GM12891 (cell line): ENCODE measurements at regions not wholly inside any gene's neighbourhood (a gene's known extent, or its start where the extent isn't known, plus 50 kb on each side); places are given as distances from the start of the nearest gene placed in this dataset.

Experiments used
- DNase-seq: peaks from one replicate; pipeline ENCODE4 v3.0.0; 2011; ENCODE audit warnings: low spot score; ENCODE audit not compliant: insufficient read length
- FAIRE-seq: peaks from 2 replicates; lab custom pipeline; 2011; peaks lifted over from hg19 to GRCh38; lab: Jason Lieb, UNC
- PAX5 ChIP-seq: IDR thresholded peaks from 2 replicates; pipeline ENCODE4 v1.6.1; 2011; ENCODE audit warnings: low read length, moderate library complexity, mild to moderate bottlenecking; ENCODE audit not compliant: insufficient read depth, severe bottlenecking
- POLR2A ChIP-seq: IDR thresholded peaks from 2 replicates; pipeline ENCODE4 v1.6.1; 2011; ENCODE audit warnings: low read depth, low read length, control low read depth
- POLR2AphosphoS5 ChIP-seq: IDR thresholded peaks from 2 replicates; pipeline ENCODE4 v1.6.1; 2011; ENCODE audit warnings: low read depth, low read length, control low read depth
- POU2F2 ChIP-seq: IDR thresholded peaks from 2 replicates; pipeline ENCODE4 v1.6.1; 2011; ENCODE audit warnings: low read depth, mild to moderate bottlenecking, control low read depth, low read length, moderate library complexity
- SPI1 ChIP-seq: IDR thresholded peaks from 2 replicates; pipeline ENCODE4 v1.6.1; 2011; ENCODE audit warnings: low read depth, low read length, control low read depth
- TAF1 ChIP-seq: IDR thresholded peaks from 2 replicates; pipeline ENCODE4 v1.6.1; 2011; ENCODE audit warnings: low read depth, low read length, control low read depth

GRCh38 chr11:25862159-25862558, 469.8 kb upstream of the ANO3 start:
- DNase-seq, result no peak
- TF ChIP-seq PAX5, result no peak
- no peak for TF ChIP-seq POLR2A
- no peak for TF ChIP-seq SPI1
- FAIRE-seq, result no peak

- no peak for DNase-seq
- TF ChIP-seq PAX5, result no peak
- no peak for TF ChIP-seq POLR2AphosphoS5
- TF ChIP-seq POU2F2, result no peak
- no peak for TF ChIP-seq POLR2A
- TF ChIP-seq SPI1, result no peak
- no peak for TF ChIP-seq TAF1
- FAIRE-seq, result no peak
Measured at GRCh38 chr11:25863986-25864385, 467.9 kb upstream of the ANO3 start.

GRCh38 chr11:25876456-25876965, 455.4 kb upstream of the ANO3 start:
- no peak for TF ChIP-seq POLR2AphosphoS5
- no peak for TF ChIP-seq POU2F2
- no peak for TF ChIP-seq PAX5
- TF ChIP-seq SPI1, result no peak
- no peak for TF ChIP-seq POLR2A
- TF ChIP-seq TAF1, result no peak
- no peak for DNase-seq
- FAIRE-seq, result no peak

GRCh38 chr11:25886036-25886435, 445.9 kb upstream of the ANO3 start:
- DNase-seq (no peak), FAIRE-seq (no peak)
- TF ChIP-seq SPI1, result no peak

GRCh38 chr11:25890626-25891260, 441.2 kb upstream of the ANO3 start:
- DNase-seq (no peak), FAIRE-seq (no peak)
- TF ChIP-seq POU2F2 (no peak), POLR2AphosphoS5 (no peak), PAX5 (no peak), POLR2A (no peak), SPI1 (no peak), TAF1 (no peak)

GRCh38 chr11:25891960-25892359, 440.0 kb upstream of the ANO3 start:
- TF ChIP-seq POLR2A (no peak), POLR2AphosphoS5 (no peak), PAX5 (no peak), POU2F2 (no peak), SPI1 (no peak), TAF1 (no peak)
- DNase-seq (no peak), FAIRE-seq (no peak)

- no peak for DNase-seq
Measured at GRCh38 chr11:25899617-25900160, 432.2 kb upstream of the ANO3 start.

GRCh38 chr11:25900814-25901213, 431.1 kb upstream of the ANO3 start:
- TF ChIP-seq TAF1 (no peak), POLR2AphosphoS5 (no peak), PAX5 (no peak), POU2F2 (no peak)
- FAIRE-seq, result no peak
- DNase-seq, result no peak

More at GRCh38 chr11:25899617-25900160, 432.2 kb upstream of the ANO3 start:
- TF ChIP-seq POLR2A (no peak), POU2F2 (no peak), PAX5 (no peak), POLR2AphosphoS5 (no peak), SPI1 (no peak), TAF1 (no peak)
- no peak for FAIRE-seq

GRCh38 chr11:25901415-25901814, 430.5 kb upstream of the ANO3 start:
- no peak for FAIRE-seq
- DNase-seq, result no peak
- TF ChIP-seq POU2F2 (no peak), POLR2AphosphoS5 (no peak), POLR2A (no peak), PAX5 (no peak), TAF1 (no peak), SPI1 (no peak)

- TF ChIP-seq TAF1 (no peak), POLR2AphosphoS5 (no peak)
- FAIRE-seq, result no peak
Measured at GRCh38 chr11:25902476-25902875, 429.5 kb upstream of the ANO3 start.

GRCh38 chr11:25908726-25909125, 423.2 kb upstream of the ANO3 start:
- TF ChIP-seq POLR2A, result no peak
- FAIRE-seq (no peak), DNase-seq (no peak)

More at GRCh38 chr11:25902476-25902875, 429.5 kb upstream of the ANO3 start:
- no peak for DNase-seq
